ENCODE measurements at regions not wholly inside any gene's neighbourhood (a gene's known extent, or its start where the extent isn't known, plus 50 kb on each side); places are given as distances from the start of the nearest gene placed in this dataset.

GRCh38 chr5:15105799-15106393 is 234.3 kb upstream of the ANKH start:
- TF ChIP-seq, protein P1, sequence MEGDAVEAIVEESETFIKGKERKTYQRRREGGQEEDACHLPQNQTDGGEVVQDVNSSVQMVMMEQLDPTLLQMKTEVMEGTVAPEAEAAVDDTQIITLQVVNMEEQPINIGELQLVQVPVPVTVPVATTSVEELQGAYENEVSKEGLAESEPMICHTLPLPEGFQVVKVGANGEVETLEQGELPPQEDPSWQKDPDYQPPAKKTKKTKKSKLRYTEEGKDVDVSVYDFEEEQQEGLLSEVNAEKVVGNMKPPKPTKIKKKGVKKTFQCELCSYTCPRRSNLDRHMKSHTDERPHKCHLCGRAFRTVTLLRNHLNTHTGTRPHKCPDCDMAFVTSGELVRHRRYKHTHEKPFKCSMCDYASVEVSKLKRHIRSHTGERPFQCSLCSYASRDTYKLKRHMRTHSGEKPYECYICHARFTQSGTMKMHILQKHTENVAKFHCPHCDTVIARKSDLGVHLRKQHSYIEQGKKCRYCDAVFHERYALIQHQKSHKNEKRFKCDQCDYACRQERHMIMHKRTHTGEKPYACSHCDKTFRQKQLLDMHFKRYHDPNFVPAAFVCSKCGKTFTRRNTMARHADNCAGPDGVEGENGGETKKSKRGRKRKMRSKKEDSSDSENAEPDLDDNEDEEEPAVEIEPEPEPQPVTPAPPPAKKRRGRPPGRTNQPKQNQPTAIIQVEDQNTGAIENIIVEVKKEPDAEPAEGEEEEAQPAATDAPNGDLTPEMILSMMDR (IDR thresholded peaks at IDR 0.05): peak; percentile 42 to 74 (median 63)
- no peak for TF ChIP-seq EP300 (IDR thresholded peaks at IDR 0.05)

All from sigmoid colon (tissue), 4 donors.